Gastroesophageal sphincter (tissue), 3 donors: ENCODE measurements at regions not wholly inside any gene's neighbourhood (a gene's known extent, or its start where the extent isn't known, plus 50 kb on each side); places are given as distances from the start of the nearest gene placed in this dataset.

Experiments used
- POLR2A ChIP-seq, 2 donors: fragments of 450-650 bp; IDR thresholded peaks; one replicate each; pipeline ENCODE4 v1.6.1; 2017; ENCODE audit warnings: antibody characterized with exemption in 2 of 2, mild to moderate bottlenecking in 2 of 2, moderate library complexity in 1 of 2
- POLR2AphosphoS5 ChIP-seq: sonication (generic); formaldehyde crosslinking; IDR thresholded peaks from one replicate; pipeline ENCODE4 v1.6.1; 2017; ENCODE audit warnings: antibody characterized with exemption
- TF ChIP-seq, protein P1 (sequence below), 4 experiments: fragments of 200-600 bp in 2 of 4; fragments of 450-650 bp in 2 of 4; sonication (generic) in 1 of 4; IDR thresholded peaks; one replicate each; pipeline ENCODE4 v1.5.1; 2017 to 2019; ENCODE audit warnings: antibody characterized with exemption in 4 of 4, mild to moderate bottlenecking in 2 of 4, moderate library complexity in 2 of 4

DNA sequence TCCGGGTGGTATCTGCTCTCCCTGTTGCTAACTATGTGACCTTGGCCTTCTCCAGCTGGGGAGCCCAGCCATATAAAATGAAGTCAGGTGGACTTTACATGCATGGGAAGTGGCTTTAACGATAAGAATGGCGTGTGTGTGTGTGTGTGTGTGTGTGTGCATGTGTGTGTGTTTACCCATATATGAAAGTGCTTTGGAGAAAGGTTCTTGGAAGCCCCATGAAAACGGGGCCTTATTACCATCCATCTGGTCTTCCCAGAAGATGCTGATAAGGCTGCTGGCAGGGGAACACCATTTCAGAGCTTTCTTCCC lies 94.8 kb downstream of the LRRC74A start:
- TF ChIP-seq POLR2AphosphoS5, result no peak
- TF ChIP-seq, protein P1, sequence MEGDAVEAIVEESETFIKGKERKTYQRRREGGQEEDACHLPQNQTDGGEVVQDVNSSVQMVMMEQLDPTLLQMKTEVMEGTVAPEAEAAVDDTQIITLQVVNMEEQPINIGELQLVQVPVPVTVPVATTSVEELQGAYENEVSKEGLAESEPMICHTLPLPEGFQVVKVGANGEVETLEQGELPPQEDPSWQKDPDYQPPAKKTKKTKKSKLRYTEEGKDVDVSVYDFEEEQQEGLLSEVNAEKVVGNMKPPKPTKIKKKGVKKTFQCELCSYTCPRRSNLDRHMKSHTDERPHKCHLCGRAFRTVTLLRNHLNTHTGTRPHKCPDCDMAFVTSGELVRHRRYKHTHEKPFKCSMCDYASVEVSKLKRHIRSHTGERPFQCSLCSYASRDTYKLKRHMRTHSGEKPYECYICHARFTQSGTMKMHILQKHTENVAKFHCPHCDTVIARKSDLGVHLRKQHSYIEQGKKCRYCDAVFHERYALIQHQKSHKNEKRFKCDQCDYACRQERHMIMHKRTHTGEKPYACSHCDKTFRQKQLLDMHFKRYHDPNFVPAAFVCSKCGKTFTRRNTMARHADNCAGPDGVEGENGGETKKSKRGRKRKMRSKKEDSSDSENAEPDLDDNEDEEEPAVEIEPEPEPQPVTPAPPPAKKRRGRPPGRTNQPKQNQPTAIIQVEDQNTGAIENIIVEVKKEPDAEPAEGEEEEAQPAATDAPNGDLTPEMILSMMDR (IDR thresholded peaks at IDR 0.05), result no peak
- no peak for TF ChIP-seq POLR2A (IDR thresholded peaks at IDR 0.05)
